ENCODE measurements at regions not wholly inside any gene's neighbourhood (a gene's known extent, or its start where the extent isn't known, plus 50 kb on each side); places are given as distances from the start of the nearest gene placed in this dataset.

DNA sequence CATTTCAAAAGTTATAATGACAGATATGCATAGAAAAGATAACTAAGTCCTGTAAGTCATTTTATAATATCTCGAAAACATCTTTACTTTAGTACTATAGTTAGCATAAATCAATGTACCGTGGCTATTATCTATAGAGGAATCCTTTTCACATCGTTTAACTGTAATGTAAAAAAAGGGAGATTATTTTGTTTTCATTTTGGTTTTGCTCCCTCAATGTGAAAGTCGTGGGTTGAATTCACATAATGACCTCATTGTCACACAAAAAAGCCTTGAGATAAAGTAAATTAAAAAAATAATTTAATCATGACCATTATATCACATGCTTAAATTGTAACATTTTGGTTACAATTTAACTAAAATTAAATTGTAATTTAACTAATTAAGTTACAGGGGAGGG, 560.5 kb upstream of the POT1 start:
- TF ChIP-seq, protein P1, sequence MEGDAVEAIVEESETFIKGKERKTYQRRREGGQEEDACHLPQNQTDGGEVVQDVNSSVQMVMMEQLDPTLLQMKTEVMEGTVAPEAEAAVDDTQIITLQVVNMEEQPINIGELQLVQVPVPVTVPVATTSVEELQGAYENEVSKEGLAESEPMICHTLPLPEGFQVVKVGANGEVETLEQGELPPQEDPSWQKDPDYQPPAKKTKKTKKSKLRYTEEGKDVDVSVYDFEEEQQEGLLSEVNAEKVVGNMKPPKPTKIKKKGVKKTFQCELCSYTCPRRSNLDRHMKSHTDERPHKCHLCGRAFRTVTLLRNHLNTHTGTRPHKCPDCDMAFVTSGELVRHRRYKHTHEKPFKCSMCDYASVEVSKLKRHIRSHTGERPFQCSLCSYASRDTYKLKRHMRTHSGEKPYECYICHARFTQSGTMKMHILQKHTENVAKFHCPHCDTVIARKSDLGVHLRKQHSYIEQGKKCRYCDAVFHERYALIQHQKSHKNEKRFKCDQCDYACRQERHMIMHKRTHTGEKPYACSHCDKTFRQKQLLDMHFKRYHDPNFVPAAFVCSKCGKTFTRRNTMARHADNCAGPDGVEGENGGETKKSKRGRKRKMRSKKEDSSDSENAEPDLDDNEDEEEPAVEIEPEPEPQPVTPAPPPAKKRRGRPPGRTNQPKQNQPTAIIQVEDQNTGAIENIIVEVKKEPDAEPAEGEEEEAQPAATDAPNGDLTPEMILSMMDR (conservative IDR thresholded peaks at IDR 0.05 in 1 of 2, IDR thresholded peaks at IDR 0.05 in 1 of 2; ENCODE audit: low read depth in 1 of 2, low read length in 2 of 2), result no peak
- no peak for TF ChIP-seq EZH2 (IDR thresholded peaks at IDR 0.05; ENCODE audit: low read length, missing control alignments)

All from fibroblast of lung (primary cell).